CD4-positive, alpha-beta T cell treated with Interleukin-1 beta for 1 hour (primary cell): ENCODE measurements at regions not wholly inside any gene's neighbourhood (a gene's known extent, or its start where the extent isn't known, plus 50 kb on each side); places are given as distances from the start of the nearest gene placed in this dataset.

ENCODE experiments used
- DNase-seq, 2 donors: peaks; one replicate each; pipeline ENCODE4 v3.0.0-alpha.2; 2020 to 2022

DNA sequence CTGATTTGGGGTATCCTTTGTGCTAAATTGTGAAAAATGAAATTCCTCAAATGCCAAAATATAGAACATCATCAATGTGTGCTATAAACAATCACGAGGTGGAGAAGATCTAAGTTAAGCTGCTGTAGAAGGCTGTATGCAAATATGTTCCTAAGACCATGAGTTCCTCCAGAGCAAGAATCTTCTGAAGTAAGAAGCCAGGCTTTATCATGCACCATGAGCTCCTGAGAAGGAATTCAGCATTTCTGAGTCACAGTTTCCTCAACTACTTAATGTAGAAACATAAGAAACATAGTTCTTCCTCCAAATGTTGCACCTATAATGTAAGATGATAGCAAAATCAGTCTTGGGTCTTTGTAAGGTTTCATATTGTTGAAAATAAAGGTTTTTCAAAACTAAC lies 241.7 kb upstream of the MDFIC2 start:
- DNase-seq, result no peak

DNA sequence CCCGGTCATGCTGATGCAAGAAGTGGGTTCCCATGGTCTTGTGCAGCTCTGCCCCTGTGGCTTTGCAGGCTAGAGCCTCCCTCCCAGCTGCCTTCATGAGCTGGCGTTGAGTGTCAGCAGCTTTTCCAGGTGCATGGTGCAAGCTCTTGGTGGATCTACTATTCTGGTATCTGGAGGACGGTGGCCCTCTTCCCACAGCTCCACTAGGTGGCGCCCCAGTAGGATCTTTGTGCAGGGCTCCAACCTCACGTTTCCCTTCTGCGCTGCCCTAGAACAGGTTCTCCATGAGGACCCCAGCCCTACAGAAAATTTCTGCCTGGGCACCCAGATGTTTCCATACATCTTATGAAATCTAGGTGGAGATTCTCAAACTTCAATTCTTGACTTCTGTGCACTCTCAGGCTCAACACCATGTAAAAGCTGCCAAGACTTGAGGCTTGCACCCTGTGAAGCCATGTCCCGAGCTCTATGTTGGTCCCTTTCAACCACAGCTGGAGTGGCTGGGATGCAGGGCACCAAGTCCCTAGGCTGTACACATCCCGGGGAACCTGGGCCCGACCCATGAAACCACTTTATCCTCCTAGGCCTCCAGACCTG lies 238.4 kb upstream of the MDFIC2 start:
- peak; percentile 59 to 66 for DNase-seq

- no peak for DNase-seq
These were observed 234.2 kb upstream of the MDFIC2 start for GRCh38 chr3:70546679-70547078.

GRCh38 chr3:70543493-70543892 lies 231.1 kb upstream of the MDFIC2 start:
- DNase-seq, result no peak

DNA sequence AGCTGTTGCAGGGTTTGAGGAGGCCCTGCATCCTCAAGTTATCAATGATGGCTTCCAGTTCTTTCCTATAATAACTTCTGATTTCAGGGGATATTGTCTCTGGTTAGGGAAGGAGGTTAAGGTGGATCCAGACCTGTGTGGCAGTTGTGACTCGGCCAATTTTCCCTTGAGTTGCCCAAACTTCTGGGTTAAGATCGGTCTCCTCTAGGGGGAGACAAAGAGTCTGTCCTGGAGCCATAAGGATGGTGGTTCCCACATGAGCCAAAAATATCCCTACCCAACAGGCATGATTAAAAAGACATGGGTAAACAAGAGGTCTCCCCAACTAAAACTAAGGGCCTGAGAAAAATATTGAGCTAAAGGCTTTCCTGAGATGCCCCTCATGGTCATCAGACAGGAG lies 227.5 kb upstream of the MDFIC2 start:
- DNase-seq, result no peak

GRCh38 chr3:70532806-70533205 lies 220.4 kb upstream of the MDFIC2 start:
- DNase-seq, result no peak

- no peak for DNase-seq
These were observed 219.5 kb upstream of the MDFIC2 start for GRCh38 chr3:70531838-70532489.

GRCh38 chr3:70531063-70531657 lies 218.7 kb upstream of the MDFIC2 start:
- DNase-seq, result no peak

GRCh38 chr3:70530626-70531025 lies 218.2 kb upstream of the MDFIC2 start:
- no peak for DNase-seq

DNA sequence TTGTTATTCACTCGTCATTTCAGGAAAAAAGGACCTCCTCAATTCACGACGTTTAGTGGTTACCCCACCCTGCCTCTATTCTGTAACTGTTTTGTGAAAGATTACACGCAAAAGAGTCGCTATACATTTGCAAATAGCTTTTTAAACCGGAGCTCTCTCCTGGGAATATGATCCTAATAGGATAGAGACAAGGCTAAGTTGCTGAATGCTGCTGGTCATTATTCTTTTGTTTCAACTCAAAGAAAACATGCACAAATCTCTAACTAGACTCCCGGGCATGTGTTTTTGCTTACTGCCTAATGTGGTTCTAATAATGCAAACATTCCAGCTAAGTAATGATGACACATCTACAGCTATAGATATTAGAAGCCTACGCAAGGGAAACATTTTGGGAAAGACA lies 214.6 kb upstream of the MDFIC2 start:
- DNase-seq, result no peak

- DNase-seq, result no peak
These were observed 207.6 kb upstream of the MDFIC2 start for GRCh38 chr3:70519913-70520659.

DNA sequence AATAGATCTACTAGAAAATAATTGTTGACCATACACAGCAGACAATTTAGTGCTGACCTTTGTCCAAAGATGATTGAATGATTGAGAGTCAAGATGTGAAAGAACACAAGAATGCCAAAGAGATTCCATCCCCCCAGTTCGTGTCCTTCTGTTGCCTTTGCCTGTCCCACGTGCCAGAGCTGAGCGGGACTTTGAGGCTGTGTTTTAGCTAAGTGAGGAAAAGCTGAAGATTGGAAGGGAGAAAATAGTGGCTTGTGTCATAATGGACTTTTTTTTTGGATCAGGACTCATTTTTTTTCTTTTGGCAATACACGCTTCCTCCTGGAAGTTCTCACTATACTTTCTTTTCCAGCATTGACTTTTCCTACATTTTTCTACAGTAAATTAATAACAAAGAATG lies 206.6 kb upstream of the MDFIC2 start:
- no peak for DNase-seq

DNA sequence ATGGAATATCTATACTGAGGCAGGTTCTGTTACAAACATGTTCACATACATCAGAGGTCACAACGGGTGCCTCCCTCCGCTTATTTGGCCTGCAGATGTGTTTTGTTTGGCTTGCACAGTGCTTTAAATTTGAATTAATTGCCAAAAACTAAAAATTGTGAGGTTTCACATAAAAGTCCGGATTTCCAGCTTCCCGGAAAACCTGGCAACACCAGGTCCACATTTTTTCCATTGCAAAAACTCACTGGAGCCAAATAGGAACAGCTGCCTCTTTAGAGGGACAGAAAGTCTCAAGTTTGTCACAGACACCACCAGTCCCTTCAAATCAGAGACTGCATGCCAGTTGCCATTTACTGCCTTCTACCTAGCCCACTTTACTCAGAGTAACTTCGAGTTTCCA lies 205.9 kb upstream of the MDFIC2 start:
- DNase-seq, result no peak

- DNase-seq, result no peak
These were observed 204.9 kb upstream of the MDFIC2 start for GRCh38 chr3:70517124-70517890.

GRCh38 chr3:70516076-70516475 lies 203.6 kb upstream of the MDFIC2 start:
- no peak for DNase-seq

DNA sequence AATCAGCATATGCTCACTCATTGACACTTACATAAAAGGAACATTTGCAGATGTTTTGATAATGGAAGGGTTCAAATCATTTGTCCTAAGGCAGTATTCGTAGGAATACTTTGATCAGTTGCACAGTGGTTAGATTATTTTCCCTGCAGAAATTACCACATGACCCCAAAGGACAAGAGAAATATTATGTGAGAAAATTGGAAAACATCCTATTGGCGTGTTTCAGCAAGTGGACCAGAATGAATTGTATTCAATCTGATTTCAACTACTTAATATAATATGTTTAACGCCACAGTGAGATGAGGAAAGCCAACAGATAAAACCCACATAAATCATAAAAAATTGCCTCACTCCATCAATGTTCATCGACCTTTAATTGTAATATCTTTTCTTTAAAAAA lies 195.0 kb upstream of the MDFIC2 start:
- no peak for DNase-seq

- DNase-seq, result no peak
These were observed 194.3 kb upstream of the MDFIC2 start for GRCh38 chr3:70506775-70507174.

GRCh38 chr3:70501561-70501960 lies 189.1 kb upstream of the MDFIC2 start:
- DNase-seq, result no peak

DNA sequence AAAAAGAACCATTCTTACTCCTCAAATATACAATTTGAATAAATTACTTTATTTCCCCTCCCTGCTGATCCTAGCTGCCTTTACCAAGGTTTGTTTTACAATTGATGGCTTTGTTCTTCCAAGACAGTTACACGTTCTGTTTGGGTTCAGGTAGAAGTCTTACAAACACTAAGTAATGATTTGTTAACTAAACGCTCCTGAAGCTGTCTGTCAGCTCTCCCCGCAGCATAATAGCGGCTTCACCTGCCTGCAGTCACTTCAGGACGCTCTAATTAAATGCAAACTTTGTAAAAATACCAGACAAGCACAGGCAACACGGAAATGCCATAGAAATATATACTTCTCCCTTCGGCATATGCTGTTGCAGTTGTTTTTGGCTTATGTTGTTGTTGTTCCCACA lies 176.4 kb upstream of the MDFIC2 start:
- no peak for DNase-seq

DNA sequence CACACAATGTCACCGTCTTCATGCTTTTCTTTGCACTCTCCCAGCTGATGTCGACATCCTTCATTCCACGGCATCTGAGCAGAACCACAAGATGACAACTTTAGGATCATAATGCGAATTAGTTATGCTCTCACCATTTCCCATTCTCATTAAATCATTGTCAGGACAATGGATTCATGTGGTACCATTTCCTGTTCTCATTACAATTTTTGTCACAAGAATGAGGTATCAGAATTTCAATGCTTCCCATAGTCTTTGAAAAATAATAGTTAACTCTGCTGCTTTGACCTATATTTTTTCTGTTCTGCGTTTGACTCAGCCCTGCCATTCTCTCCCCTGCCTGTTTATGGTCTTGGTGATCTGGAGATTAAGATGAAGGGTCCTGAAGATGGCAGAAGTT lies 175.7 kb upstream of the MDFIC2 start:
- DNase-seq, result no peak

GRCh38 chr3:70486414-70487017 lies 174.1 kb upstream of the MDFIC2 start:
- no peak for DNase-seq

- no peak for DNase-seq
These were observed 163.7 kb upstream of the MDFIC2 start for GRCh38 chr3:70476174-70476573.
